ENCODE measurements at regions not wholly inside any gene's neighbourhood (a gene's known extent, or its start where the extent isn't known, plus 50 kb on each side); places are given as distances from the start of the nearest gene placed in this dataset.

DNA sequence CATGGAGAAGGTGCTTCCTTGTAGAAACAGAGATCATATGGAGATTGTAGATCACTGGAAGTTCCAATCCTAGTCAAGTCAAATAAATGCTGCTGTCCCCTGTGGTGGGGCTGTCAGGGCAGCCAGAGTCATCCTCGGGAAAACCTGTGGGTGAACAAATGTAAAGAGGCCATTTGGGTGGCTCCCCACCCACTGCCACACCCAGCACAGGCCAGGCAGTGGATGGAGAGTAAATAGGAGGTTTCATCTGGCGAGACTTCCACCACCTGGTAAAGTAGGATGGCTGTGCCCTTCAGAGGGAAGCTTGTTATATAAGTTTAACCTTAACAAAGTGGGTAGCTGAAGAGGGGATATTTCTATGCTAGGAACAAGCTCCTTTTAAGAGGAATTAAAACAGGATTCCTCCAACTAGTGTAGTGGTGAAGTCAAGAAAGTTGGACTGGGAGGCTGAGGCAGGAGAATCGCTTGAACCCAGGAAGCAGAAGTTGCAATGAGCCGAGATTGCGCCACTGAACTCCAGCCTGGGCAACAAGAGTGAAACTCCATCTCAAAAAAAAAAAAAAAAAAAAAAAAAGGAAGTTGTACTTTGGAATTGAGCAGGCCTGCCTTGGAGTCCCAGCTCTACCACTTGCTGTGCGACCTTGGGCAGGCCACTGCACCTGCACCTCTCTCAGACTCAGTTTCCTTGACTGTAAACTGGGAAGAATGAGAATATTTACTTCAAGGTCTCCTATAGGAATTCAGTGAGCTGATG lies 273.7 kb downstream of the PTTG2 start:
- TF ChIP-seq, protein P1, sequence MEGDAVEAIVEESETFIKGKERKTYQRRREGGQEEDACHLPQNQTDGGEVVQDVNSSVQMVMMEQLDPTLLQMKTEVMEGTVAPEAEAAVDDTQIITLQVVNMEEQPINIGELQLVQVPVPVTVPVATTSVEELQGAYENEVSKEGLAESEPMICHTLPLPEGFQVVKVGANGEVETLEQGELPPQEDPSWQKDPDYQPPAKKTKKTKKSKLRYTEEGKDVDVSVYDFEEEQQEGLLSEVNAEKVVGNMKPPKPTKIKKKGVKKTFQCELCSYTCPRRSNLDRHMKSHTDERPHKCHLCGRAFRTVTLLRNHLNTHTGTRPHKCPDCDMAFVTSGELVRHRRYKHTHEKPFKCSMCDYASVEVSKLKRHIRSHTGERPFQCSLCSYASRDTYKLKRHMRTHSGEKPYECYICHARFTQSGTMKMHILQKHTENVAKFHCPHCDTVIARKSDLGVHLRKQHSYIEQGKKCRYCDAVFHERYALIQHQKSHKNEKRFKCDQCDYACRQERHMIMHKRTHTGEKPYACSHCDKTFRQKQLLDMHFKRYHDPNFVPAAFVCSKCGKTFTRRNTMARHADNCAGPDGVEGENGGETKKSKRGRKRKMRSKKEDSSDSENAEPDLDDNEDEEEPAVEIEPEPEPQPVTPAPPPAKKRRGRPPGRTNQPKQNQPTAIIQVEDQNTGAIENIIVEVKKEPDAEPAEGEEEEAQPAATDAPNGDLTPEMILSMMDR (IDR thresholded peaks at IDR 0.05): no peak
- H3K4me1 ChIP-seq: peaks cover 4% of the 10 kb centered on the region

DNA sequence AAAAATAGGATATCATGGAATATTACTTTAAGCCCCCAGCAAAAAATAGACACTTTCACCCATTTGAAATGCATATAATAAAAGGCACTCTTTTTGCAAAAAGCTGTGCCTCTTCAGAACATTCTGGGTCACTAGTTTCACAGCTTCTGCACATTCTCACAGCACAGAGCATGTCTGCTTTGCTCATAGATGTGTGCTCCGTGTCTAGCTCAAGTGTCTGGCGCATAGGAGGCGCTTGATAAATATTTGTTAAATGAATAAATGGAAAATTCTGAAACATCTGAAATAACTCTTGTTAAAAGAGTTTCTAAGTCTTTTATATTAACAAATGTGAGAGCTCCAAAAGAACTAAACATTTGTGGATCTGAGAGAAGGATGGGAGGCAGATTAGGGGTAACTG lies 275.2 kb downstream of the PTTG2 start:
- intact Hi-C loops (cut with DNase I): loop anchor here (5.0 kb wide), 1 partner anchor 37 kb away; no protein-coding TSS in a partner anchor
- DNase-seq: no peak
- H3K4me1 ChIP-seq: peaks cover 4% of the 10 kb centered on the region
- H3K9ac ChIP-seq (ENCODE audit: low read depth in 2 of 2, low read length in 2 of 2): no peak overlapping the region
- H3K27me3 ChIP-seq: no peaks in the 10 kb centered on the region
- H3K4me3 ChIP-seq: no peak overlapping the region
- no peaks in the 10 kb centered on the region for H3K36me3 ChIP-seq
- TF ChIP-seq, protein P1 (IDR thresholded peaks at IDR 0.05): no peak
- H3K9me3 ChIP-seq: no peaks in the 10 kb centered on the region
- H3K27ac ChIP-seq: no peak overlapping the region

More for the DNA sequence above, 273.7 kb downstream of the PTTG2 start:
- H3K36me3 ChIP-seq: no peaks in the 10 kb centered on the region
- peak; percentile 58 for DNase-seq
- no peaks in the 10 kb centered on the region for H3K9me3 ChIP-seq
- no peaks in the 10 kb centered on the region for H3K27me3 ChIP-seq
- intact Hi-C loops (cut with DNase I): no loop called here
- H3K4me3 ChIP-seq: no peak overlapping the region
- no peak overlapping the region for H3K27ac ChIP-seq
- no peak overlapping the region for H3K9ac ChIP-seq (ENCODE audit: low read depth in 2 of 2, low read length in 2 of 2)

DNA sequence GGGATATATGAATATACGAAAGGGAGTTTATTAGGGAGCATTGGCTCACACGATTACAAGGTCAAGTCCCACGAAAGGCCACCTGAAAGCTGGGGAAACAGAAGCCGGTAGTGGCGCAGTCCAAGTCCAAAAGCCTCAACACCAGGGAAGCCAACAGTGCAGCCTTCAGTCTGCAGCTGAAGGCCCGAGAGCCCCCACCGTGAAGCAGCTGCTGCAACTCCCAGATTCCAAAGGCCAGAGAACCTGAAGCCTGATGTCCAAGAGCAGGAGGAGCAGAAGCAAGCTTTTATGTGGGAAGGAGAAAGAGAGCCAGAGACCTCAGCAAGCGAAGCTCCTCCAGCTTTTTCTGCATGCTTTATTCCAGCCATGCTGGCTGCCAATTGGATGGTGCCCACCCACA lies 275.8 kb downstream of the PTTG2 start:
- TF ChIP-seq, protein P1 (IDR thresholded peaks at IDR 0.05): no peak
- H3K27ac ChIP-seq: no peak overlapping the region
- no peaks in the 10 kb centered on the region for H3K36me3 ChIP-seq
- H3K4me1 ChIP-seq: no peaks in the 10 kb centered on the region
- intact Hi-C loops (cut with DNase I): loop anchor here (5.0 kb wide), 1 partner anchor 36 kb away; no protein-coding TSS in a partner anchor
- no peaks in the 10 kb centered on the region for H3K27me3 ChIP-seq
- H3K9me3 ChIP-seq: no peaks in the 10 kb centered on the region
- H3K9ac ChIP-seq (ENCODE audit: low read depth in 2 of 2, low read length in 2 of 2): no peak overlapping the region
- H3K4me3 ChIP-seq: no peak overlapping the region
- no peak for DNase-seq

DNA sequence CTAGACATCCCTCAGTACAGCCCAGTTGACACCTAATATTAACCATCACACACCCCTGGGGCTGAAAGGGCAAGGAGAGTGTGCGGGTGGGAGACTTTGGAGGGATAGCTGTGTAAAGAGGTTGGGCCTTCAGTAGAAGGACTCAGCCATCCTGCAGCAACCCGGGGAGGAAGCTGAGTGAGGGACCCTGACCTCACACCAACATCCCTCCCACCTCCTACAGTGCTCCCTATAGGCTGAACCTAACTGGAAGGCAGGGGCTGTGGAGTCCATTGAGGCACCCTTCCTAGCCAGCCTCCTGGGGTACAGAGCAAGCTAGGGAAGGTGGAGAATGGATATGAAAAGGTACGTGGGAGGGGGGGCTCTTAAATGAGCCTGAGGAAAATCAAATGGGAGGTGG lies 276.3 kb downstream of the PTTG2 start:
- no peaks in the 10 kb centered on the region for H3K9me3 ChIP-seq
- TF ChIP-seq, protein P1 (IDR thresholded peaks at IDR 0.05): no peak
- H3K9ac ChIP-seq (ENCODE audit: low read depth in 2 of 2, low read length in 2 of 2): no peak overlapping the region
- intact Hi-C loops (cut with DNase I): loop anchor here (5.0 kb wide), 1 partner anchor 36 kb away; no protein-coding TSS in a partner anchor
- no peaks in the 10 kb centered on the region for H3K27me3 ChIP-seq
- H3K4me3 ChIP-seq: no peak overlapping the region
- no peaks in the 10 kb centered on the region for H3K4me1 ChIP-seq
- DNase-seq: no peak
- no peaks in the 10 kb centered on the region for H3K36me3 ChIP-seq
- H3K27ac ChIP-seq: no peak overlapping the region

GRCh38 chr4:38237139-38237538 lies 276.9 kb downstream of the PTTG2 start:
- TF ChIP-seq, protein P1 (IDR thresholded peaks at IDR 0.05): no peak
- no peak overlapping the region for H3K27ac ChIP-seq
- H3K4me3 ChIP-seq: no peak overlapping the region
- H3K9me3 ChIP-seq: no peaks in the 10 kb centered on the region
- H3K27me3 ChIP-seq: no peaks in the 10 kb centered on the region
- no peak overlapping the region for H3K9ac ChIP-seq (ENCODE audit: low read depth in 2 of 2, low read length in 2 of 2)
- no peaks in the 10 kb centered on the region for H3K36me3 ChIP-seq
- no peak for DNase-seq
- intact Hi-C loops (cut with DNase I): loop anchor here (5.0 kb wide), 1 partner anchor 35 kb away; no protein-coding TSS in a partner anchor
- no peaks in the 10 kb centered on the region for H3K4me1 ChIP-seq

Data from colonic mucosa (tissue), 4 donors.